SK-N-SH (cell line): ENCODE measurements at regions not wholly inside any gene's neighbourhood (a gene's known extent, or its start where the extent isn't known, plus 50 kb on each side); places are given as distances from the start of the nearest gene placed in this dataset.

Source experiments
- CTCF ChIA-PET: fragments of 300-600, 350-600 bp; formaldehyde crosslinking; extraction: SDS; loops from one replicate; lab custom pipeline; 2021; lab: Yijun Ruan, JAX
- POLR2A ChIA-PET: fragments of 350-600 bp; sonication (Branson Sonifier 250); formaldehyde crosslinking; extraction: SDS; loops from one replicate; lab custom pipeline; 2020; ENCODE audit warnings: antibody characterized with exemption, inconsistent platforms; lab: Yijun Ruan, JAX
- DNase-seq: peaks from one replicate; pipeline ENCODE4 v3.0.0; 2012
- H2AFZ ChIP-seq: fragments of 200-600 bp; sonication (generic); 2 replicates; pipeline ENCODE4 v1.8.1; 2016; ENCODE audit warnings: antibody characterized with exemption, mild to moderate bottlenecking, low read depth
- H3F3A ChIP-seq: fragments of 200-600 bp; sonication (generic); replicated peaks from 2 replicates; pipeline ENCODE3; 2016; ENCODE audit warnings: antibody characterized with exemption, mild to moderate bottlenecking; ENCODE audit not compliant: insufficient read depth
- H3K27ac ChIP-seq, 2 experiments: fragments of 200-500 bp in 1 of 2; fragments of 200-600 bp in 1 of 2; sonication (Bioruptor generic) in 1 of 2; sonication (generic), shearing (Covaris generic) in 1 of 2; 2 replicates each; pipeline versions ENCODE4 v1.5.1 to v1.6.1; 2014 to 2016; ENCODE audit warnings: low read depth in 2 of 2, inconsistent platforms in 1 of 2, low read length in 1 of 2, mild to moderate bottlenecking in 1 of 2, mixed read lengths in 1 of 2
- H3K27me3 ChIP-seq: fragments of 200-600 bp; sonication (generic), shearing (Covaris generic); 2 replicates; pipeline ENCODE4 v1.6.1; 2016; ENCODE audit warnings: mixed run types; ENCODE audit not compliant: insufficient read depth
- H3K36me3 ChIP-seq, 2 experiments: fragments of 200-500 bp in 1 of 2; fragments of 200-600 bp in 1 of 2; sonication (Bioruptor generic) in 1 of 2; sonication (generic) in 1 of 2; replicated peaks in 1 of 2; 2 replicates each; pipeline versions ENCODE3 to v1.5.1; 2014 to 2016; ENCODE audit warnings: low read length in 1 of 2, mild to moderate bottlenecking in 1 of 2; ENCODE audit not compliant: insufficient read depth in 2 of 2, control insufficient read depth in 1 of 2
- H3K4me1 ChIP-seq, 2 experiments: fragments of 200-500 bp in 1 of 2; fragments of 200-600 bp in 1 of 2; sonication (Bioruptor generic) in 1 of 2; sonication (generic), shearing (Covaris generic) in 1 of 2; 2 replicates each; pipeline versions ENCODE4 v1.5.1 to v1.6.1; 2014 to 2016; ENCODE audit warnings: low read depth in 1 of 2, low read length in 1 of 2, mixed run types in 1 of 2; ENCODE audit not compliant: insufficient read depth in 2 of 2, control insufficient read depth in 1 of 2
- H3K4me2 ChIP-seq: fragments of 200-600 bp; sonication (generic), shearing (Covaris generic); 2 replicates; pipeline ENCODE4 v1.6.1; 2017; ENCODE audit warnings: mixed run types
- H3K4me3 ChIP-seq, 2 experiments: fragments of 200-500 bp in 1 of 2; fragments of 200-600 bp in 1 of 2; sonication (Bioruptor generic) in 1 of 2; sonication (generic), shearing (Covaris generic) in 1 of 2; 2 replicates each; pipeline versions ENCODE4 v1.5.1 to v1.8.1; 2014 to 2016; ENCODE audit warnings: low read depth in 2 of 2, inconsistent platforms in 1 of 2, low read length in 1 of 2, mild to moderate bottlenecking in 1 of 2, mixed read lengths in 1 of 2, moderate library complexity in 1 of 2
- H3K79me2 ChIP-seq: fragments of 200-600 bp; sonication (generic); 2 replicates; pipeline ENCODE4 v1.8.1; 2017; ENCODE audit warnings: mild to moderate bottlenecking; ENCODE audit not compliant: insufficient read depth
- H3K9ac ChIP-seq: fragments of 200-600 bp; sonication (generic); 2 replicates; pipeline ENCODE4 v1.6.1; 2017; ENCODE audit warnings: mixed run types
- H3K9me2 ChIP-seq: fragments of 200-600 bp; sonication (generic); 2 replicates; pipeline ENCODE4 v1.6.1; 2017; ENCODE audit warnings: mixed run types
- H3K9me3 ChIP-seq: fragments of 200-600 bp; sonication (generic); 2 replicates; pipeline ENCODE4 v1.6.1; 2017; ENCODE audit warnings: mixed run types, mild to moderate bottlenecking, moderate library complexity
- H4K20me1 ChIP-seq: fragments of 200-600 bp; sonication (generic); 2 replicates; pipeline ENCODE4 v1.6.1; 2017; ENCODE audit warnings: mild to moderate bottlenecking, mixed run types; ENCODE audit not compliant: insufficient read depth
- CHD2 ChIP-seq: fragments of 150-350 bp; IDR thresholded peaks from 2 replicates; pipeline ENCODE4 v1.6.1; 2018; ENCODE audit warnings: low read length; ENCODE audit not compliant: partially characterized antibody
- EP300 ChIP-seq, 2 experiments: IDR thresholded peaks; 2 replicates each; pipeline versions ENCODE4 v1.4.0 to v1.6.1; 2012; ENCODE audit warnings: borderline replicate concordance in 1 of 2, low read depth in 1 of 2, low read length in 1 of 2
- FOSL2 ChIP-seq: IDR thresholded peaks from 2 replicates; pipeline ENCODE4 v1.4.0; 2012; ENCODE audit warnings: low read depth, mild to moderate bottlenecking, moderate library complexity, borderline replicate concordance
- JUND ChIP-seq: IDR thresholded peaks from 2 replicates; pipeline ENCODE4 v1.4.0; 2012
- NFIC ChIP-seq: IDR thresholded peaks from 2 replicates; pipeline ENCODE4 v1.4.0; 2012; ENCODE audit warnings: borderline replicate concordance
- RAD21 ChIP-seq: IDR thresholded peaks from 2 replicates; pipeline ENCODE4 v1.6.1; 2012; ENCODE audit warnings: mild to moderate bottlenecking, low read length
- RCOR1 ChIP-seq: fragments of 150-350 bp; IDR thresholded peaks from 2 replicates; pipeline ENCODE4 v1.6.1; 2017; ENCODE audit warnings: antibody characterized with exemption, low read length
- SMC3 ChIP-seq: IDR thresholded peaks from 2 replicates; pipeline ENCODE4 v1.6.1; 2012; ENCODE audit warnings: low read depth, low read length, improper control_type of control experiment
- TCF12 ChIP-seq: IDR thresholded peaks from 2 replicates; pipeline ENCODE4 v1.4.0; 2012
- ZBTB33 ChIP-seq: IDR thresholded peaks from 2 replicates; pipeline ENCODE4 v1.4.0; 2012; ENCODE audit warnings: low read depth, borderline replicate concordance
- WGBS: methylation state at CpG from one replicate; pipeline ENCODE4 v1.1.6; 2017; ENCODE audit warnings: low lambda C conversion rate; 5-methylcytosine and 5-hydroxymethylcytosine counted together
- TF ChIP-seq, protein P1 (sequence below): IDR thresholded peaks from 2 replicates; pipeline ENCODE4; 2012
- TF ChIP-seq, protein P2 (sequence below): fragments of 150-350 bp; IDR thresholded peaks from 2 replicates; pipeline ENCODE4 v1.6.1; 2017; ENCODE audit warnings: antibody characterized with exemption, low read length, low read depth, borderline replicate concordance

DNA sequence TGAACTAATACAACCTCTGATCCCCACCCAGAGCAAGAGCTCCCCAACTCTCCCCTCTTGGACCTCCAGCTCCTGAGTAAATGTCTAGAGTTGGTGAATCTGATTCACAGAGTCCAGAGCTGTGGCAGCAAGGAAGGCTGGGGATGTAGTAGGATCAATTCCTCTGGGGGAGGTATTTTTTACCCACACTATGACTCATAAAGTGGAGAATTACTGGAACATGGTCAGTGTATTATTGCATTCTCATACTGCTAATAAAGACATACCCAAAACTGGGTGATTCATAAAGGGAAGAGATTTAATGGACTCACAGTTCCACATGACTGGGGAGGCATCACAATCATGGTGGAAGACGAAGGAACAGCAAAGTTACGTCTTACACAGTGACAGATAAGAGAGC is 496.7 kb downstream of the EFNB2 start:
- Histone ChIP-seq H3K4me2 (0 out of 2 replicates have a peak overlapping the region, but pooled peaks have one; percentile 5), H3K27ac (peak overlapping the region in 1 of 2 experiments; percentile 76; a peak in 2 of 4 replicates), H3K9me3 (no peaks in the 10 kb centered on the region), H3K36me3 (no peaks in the 10 kb centered on the region), H3K4me3 (no peak overlapping the region)
- WGBS, result 56% methylated on average over 2 of the region's 2 CpGs
- CTCF ChIA-PET, result no interaction called here
- TF ChIP-seq FOSL2 (peak; percentile 56; the same call in 1 of the 2 replicates), JUND (0 out of 2 replicates have a peak, but pooled peaks have one; percentile 31), NFIC (no peak), RAD21 (no peak), EP300 (IDR thresholded peaks at IDR 0.05; ENCODE audit: borderline replicate concordance in 1 of 2, low read depth in 1 of 2, low read length in 1 of 2) (no peak), RCOR1 (no peak), CHD2 (no peak), TCF12 (no peak), ZBTB33 (no peak)
- TF ChIP-seq, protein P1, sequence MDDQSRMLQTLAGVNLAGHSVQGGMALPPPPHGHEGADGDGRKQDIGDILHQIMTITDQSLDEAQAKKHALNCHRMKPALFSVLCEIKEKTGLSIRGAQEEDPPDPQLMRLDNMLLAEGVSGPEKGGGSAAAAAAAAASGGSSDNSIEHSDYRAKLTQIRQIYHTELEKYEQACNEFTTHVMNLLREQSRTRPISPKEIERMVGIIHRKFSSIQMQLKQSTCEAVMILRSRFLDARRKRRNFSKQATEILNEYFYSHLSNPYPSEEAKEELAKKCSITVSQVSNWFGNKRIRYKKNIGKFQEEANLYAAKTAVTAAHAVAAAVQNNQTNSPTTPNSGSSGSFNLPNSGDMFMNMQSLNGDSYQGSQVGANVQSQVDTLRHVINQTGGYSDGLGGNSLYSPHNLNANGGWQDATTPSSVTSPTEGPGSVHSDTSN, result no peak
- TF ChIP-seq, protein P2, sequence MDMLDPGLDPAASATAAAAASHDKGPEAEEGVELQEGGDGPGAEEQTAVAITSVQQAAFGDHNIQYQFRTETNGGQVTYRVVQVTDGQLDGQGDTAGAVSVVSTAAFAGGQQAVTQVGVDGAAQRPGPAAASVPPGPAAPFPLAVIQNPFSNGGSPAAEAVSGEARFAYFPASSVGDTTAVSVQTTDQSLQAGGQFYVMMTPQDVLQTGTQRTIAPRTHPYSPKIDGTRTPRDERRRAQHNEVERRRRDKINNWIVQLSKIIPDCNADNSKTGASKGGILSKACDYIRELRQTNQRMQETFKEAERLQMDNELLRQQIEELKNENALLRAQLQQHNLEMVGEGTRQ, result no peak
- TF ChIP-seq, all 33 proteins: peak for 2
- H2AFZ ChIP-seq, result peak overlapping the region; percentile 75; the same call in 1 of the 2 replicates
- H3K79me2 ChIP-seq, result no peaks in the 10 kb centered on the region
- no peak for DNase-seq
- no peaks in the 10 kb centered on the region for H4K20me1 ChIP-seq
- H3K9ac ChIP-seq, result no peak overlapping the region
- H3F3A ChIP-seq, result no peaks in the 10 kb centered on the region
- no peaks in the 10 kb centered on the region for H3K9me2 ChIP-seq
- H3K4me1 ChIP-seq, result no peaks in the 10 kb centered on the region
- H3K27me3 ChIP-seq, result no peaks in the 10 kb centered on the region
- POLR2A ChIA-PET, result no interaction called here

DNA sequence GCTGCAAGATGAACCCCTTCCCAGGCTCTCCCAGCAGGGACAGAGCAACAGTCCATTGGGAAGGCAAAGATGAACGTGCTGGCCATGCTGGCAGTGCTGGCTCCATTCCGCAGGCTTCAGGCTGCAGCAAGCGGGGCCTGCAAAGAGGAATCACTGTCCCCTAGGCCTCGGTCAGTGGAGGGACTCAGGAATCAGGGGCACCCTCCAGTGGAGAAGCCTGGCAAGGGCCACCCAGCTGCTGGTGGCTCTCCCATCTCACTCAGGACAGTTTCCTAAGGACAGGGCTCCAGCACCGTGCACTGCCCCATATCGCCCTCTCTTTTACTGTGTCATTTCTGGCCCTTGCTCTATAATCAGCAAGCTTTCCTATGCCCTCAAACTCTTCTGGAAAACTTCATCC is 498.6 kb downstream of the EFNB2 start:
- WGBS, result 74% methylated on average over 2 of the region's 6 CpGs
- Histone ChIP-seq H3K27me3 (no peaks in the 10 kb centered on the region), H3K9ac (no peak overlapping the region), H3K4me3 (no peak overlapping the region), H4K20me1 (no peaks in the 10 kb centered on the region), H3K4me1 (peaks cover 0 to 2% of the 10 kb centered on the region in 2 experiments; a peak in 2 of 4 replicates), H3K27ac (no peak overlapping the region), H3K4me2 (no peak overlapping the region), H3F3A (peaks cover 4% of the 10 kb centered on the region), H3K9me3 (no peaks in the 10 kb centered on the region), H3K9me2 (no peaks in the 10 kb centered on the region), H3K36me3 (no peaks in the 10 kb centered on the region), H3K79me2 (no peaks in the 10 kb centered on the region), H2AFZ (no peak overlapping the region)
- peak; percentile 35 for DNase-seq
- POLR2A ChIA-PET, result no interaction called here
- TF ChIP-seq SMC3 (peak; percentile 31; the same call in 1 of the 2 replicates), RAD21 (peak; percentile 53), JUND (no peak)
- CTCF ChIA-PET, result interaction anchor here (1.1 to 1.6 kb wide), 4 partner anchors 9 to 15 kb away, joined by 3 to 6 read pairs (median 4); no protein-coding TSS in a partner anchor
